ENCODE measurements at regions not wholly inside any gene's neighbourhood (a gene's known extent, or its start where the extent isn't known, plus 50 kb on each side); places are given as distances from the start of the nearest gene placed in this dataset.

- DNase-seq: no peak
These were observed 291.1 kb downstream of the USP25 start for GRCh38 chr21:16020878-16021277.

GRCh38 chr21:16022116-16022515 lies 292.3 kb downstream of the USP25 start:
- no peak for DNase-seq

GRCh38 chr21:16022921-16023320 lies 293.1 kb downstream of the USP25 start:
- no peak for DNase-seq

GRCh38 chr21:16028142-16028541 lies 298.4 kb downstream of the USP25 start:
- no peak for DNase-seq

GRCh38 chr21:16028941-16029464 lies 299.2 kb downstream of the USP25 start:
- DNase-seq: no peak

- no peak for DNase-seq
These were observed 303.4 kb downstream of the USP25 start for GRCh38 chr21:16033193-16033592.

GRCh38 chr21:16034446-16035190 lies 304.8 kb downstream of the USP25 start:
- no peak for DNase-seq

- DNase-seq: no peak
These were observed 307.7 kb downstream of the USP25 start for GRCh38 chr21:16037421-16037955.

GRCh38 chr21:16040601-16041000 lies 310.8 kb downstream of the USP25 start:
- no peak for DNase-seq

- no peak for DNase-seq
These were observed 314.9 kb downstream of the USP25 start for GRCh38 chr21:16044676-16045075.

GRCh38 chr21:16046656-16047330 lies 317.0 kb downstream of the USP25 start:
- DNase-seq: no peak

GRCh38 chr21:16047904-16048303 lies 318.1 kb downstream of the USP25 start:
- DNase-seq: no peak

- DNase-seq: no peak
These were observed 325.2 kb downstream of the USP25 start for GRCh38 chr21:16055014-16055413.

GRCh38 chr21:16058896-16059295 lies 329.1 kb downstream of the USP25 start:
- no peak for DNase-seq

GRCh38 chr21:16059981-16060380 lies 330.2 kb downstream of the USP25 start:
- no peak for DNase-seq

- DNase-seq: no peak
These were observed 331.4 kb downstream of the USP25 start for GRCh38 chr21:16061194-16061593.

GRCh38 chr21:16069178-16070112 lies 339.7 kb downstream of the USP25 start:
- no peak for DNase-seq

- DNase-seq: no peak
These were observed 340.4 kb downstream of the USP25 start for GRCh38 chr21:16070207-16070651.

GRCh38 chr21:16071092-16071491 lies 341.3 kb downstream of the USP25 start:
- no peak for DNase-seq

- DNase-seq: no peak
These were observed 342.0 kb downstream of the USP25 start for GRCh38 chr21:16071761-16072160.

- no peak for DNase-seq
These were observed 342.4 kb downstream of the USP25 start for GRCh38 chr21:16072221-16072620.

GRCh38 chr21:16072737-16073136 lies 343.0 kb downstream of the USP25 start:
- no peak for DNase-seq

- DNase-seq: no peak
These were observed 343.8 kb downstream of the USP25 start for GRCh38 chr21:16073586-16073985.

Measured in T-helper 9 cell (primary cell).